Esophagus (tissue), 2 donors: ENCODE measurements at regions not wholly inside any gene's neighbourhood (a gene's known extent, or its start where the extent isn't known, plus 50 kb on each side); places are given as distances from the start of the nearest gene placed in this dataset.

Experiments used
- H3K27ac ChIP-seq, 2 donors: one replicate each; pipeline ENCODE4 v1.5.1; 2013; ENCODE audit warnings: low read depth in 2 of 2, mild to moderate bottlenecking in 2 of 2, inconsistent platforms in 1 of 2, low read length in 1 of 2, moderate library complexity in 1 of 2
- H3K27me3 ChIP-seq, 2 donors: one replicate each; pipeline ENCODE4 v1.6.1; 2013; ENCODE audit warnings: low read length in 2 of 2, control low read depth in 1 of 2, mild to moderate bottlenecking in 1 of 2; ENCODE audit not compliant: insufficient read depth in 2 of 2, control insufficient read depth in 1 of 2
- H3K36me3 ChIP-seq, 2 donors: one replicate each; pipeline ENCODE4 v1.6.1; 2013; ENCODE audit warnings: low read length in 1 of 2; ENCODE audit not compliant: control insufficient read depth in 2 of 2, insufficient read depth in 2 of 2
- H3K4me1 ChIP-seq, 2 donors: one replicate each; pipeline ENCODE4 v1.6.1; 2013; ENCODE audit warnings: low read length in 1 of 2; ENCODE audit not compliant: control insufficient read depth in 2 of 2, insufficient read depth in 2 of 2
- H3K4me3 ChIP-seq, 2 donors: one replicate each; pipeline ENCODE4 v1.5.1; 2013; ENCODE audit warnings: low read length in 2 of 2, mild to moderate bottlenecking in 2 of 2, low read depth in 1 of 2, moderate library complexity in 1 of 2
- H3K9me3 ChIP-seq, 2 donors: one replicate each; pipeline ENCODE4 v1.6.1; 2013; ENCODE audit warnings: mild to moderate bottlenecking in 2 of 2, low read depth in 1 of 2, low read length in 1 of 2, moderate library complexity in 1 of 2; ENCODE audit not compliant: control insufficient read depth in 2 of 2, insufficient read depth in 1 of 2
- WGBS, 2 donors: extraction: QIAGEN DNeasy Blood & Tissue Kit; methylation state at CpG; one replicate each; pipeline ENCODE4 v1.1.7; 2013; 5-methylcytosine and 5-hydroxymethylcytosine counted together
- donor health status: healthy with polysubstance abuse.
- donor health status: Bipolar disorder and iron deficiency.

DNA sequence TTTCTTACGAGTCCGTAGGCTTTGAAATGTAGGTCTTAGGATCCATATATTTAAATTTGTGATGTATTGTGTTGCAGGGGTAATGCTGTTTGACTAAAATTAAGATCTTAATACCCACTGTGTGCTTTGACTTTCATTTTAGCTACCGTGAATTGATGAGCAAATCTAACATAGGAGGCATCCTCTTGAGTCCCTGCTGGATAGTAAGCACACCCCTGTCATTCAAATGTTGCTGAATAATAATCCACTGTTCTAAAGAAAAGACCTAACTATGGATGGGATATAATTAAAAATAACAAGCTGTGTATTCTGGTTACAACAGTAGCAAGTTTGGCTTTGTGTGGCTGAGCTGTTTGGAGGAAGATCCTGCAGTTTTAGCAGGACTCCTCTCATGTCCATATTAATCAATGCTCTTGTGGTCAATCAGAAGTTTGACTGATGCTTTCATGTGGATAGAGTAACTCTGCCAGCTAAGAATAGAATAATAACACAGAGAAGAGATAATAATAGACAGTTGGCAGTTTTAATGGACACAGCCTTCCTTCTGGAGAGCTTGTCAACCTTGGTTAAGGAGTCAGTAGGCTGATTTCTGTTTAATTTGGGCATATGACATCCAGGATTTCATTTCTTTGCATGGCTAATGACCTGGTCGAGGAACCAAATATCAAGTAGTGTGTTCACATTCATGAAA is 148.1 kb upstream of the MIS18BP1 start:
- Histone ChIP-seq H3K27ac (no peak overlapping the region), H3K4me3 (no peak overlapping the region), H3K9me3 (no peaks in the 10 kb centered on the region), H3K4me1 (no peaks in the 10 kb centered on the region), H3K27me3 (no peaks in the 10 kb centered on the region), H3K36me3 (no peaks in the 10 kb centered on the region)
- WGBS, 2 donors = 37 to 43% methylated on average over 4 of the region's 4 CpGs

DNA sequence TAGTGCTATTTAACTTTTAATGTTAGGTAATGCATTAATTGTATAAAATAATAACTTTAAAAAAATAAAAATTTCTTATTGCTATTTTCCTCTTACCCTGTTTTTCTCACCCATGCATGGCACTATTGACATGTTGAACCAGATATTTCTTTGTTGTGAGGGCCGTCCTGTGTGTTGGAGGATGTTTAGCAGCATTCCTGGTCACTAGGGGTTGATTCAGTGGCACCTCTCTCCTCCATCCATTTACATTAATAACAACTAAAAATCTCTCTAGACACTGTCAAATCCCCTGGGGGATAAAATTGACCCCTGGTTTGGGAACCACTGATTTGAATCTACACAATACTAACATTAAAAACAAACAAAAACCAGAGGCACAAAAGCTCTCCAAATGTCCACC is 147.5 kb upstream of the MIS18BP1 start:
- 34 to 48% methylated on average over 1 of the region's 1 CpG for WGBS, 2 donors
- Histone ChIP-seq H3K9me3 (no peaks in the 10 kb centered on the region), H3K4me3 (no peak overlapping the region)

GRCh38 chr14:45381091-45381490 is 128.1 kb upstream of the MIS18BP1 start:
- H3K27ac ChIP-seq = no peak overlapping the region
- 70 to 80% methylated on average over 2 of the region's 2 CpGs for WGBS, 2 donors

More for the DNA sequence above, 147.5 kb upstream of the MIS18BP1 start:
- Histone ChIP-seq H3K4me1 (no peaks in the 10 kb centered on the region), H3K27me3 (no peaks in the 10 kb centered on the region), H3K36me3 (no peaks in the 10 kb centered on the region), H3K27ac (no peak overlapping the region)

GRCh38 chr14:45377166-45377565 is 124.2 kb upstream of the MIS18BP1 start:
- no peaks in the 10 kb centered on the region for H3K36me3 ChIP-seq
- H3K4me1 ChIP-seq = no peaks in the 10 kb centered on the region
- H3K9me3 ChIP-seq = no peaks in the 10 kb centered on the region
- no peaks in the 10 kb centered on the region for H3K27me3 ChIP-seq
- no peak overlapping the region for H3K4me3 ChIP-seq
- no peak overlapping the region for H3K27ac ChIP-seq
- 76 to 77% methylated on average over 2 of the region's 2 CpGs for WGBS, 2 donors

More at GRCh38 chr14:45381091-45381490, 128.1 kb upstream of the MIS18BP1 start:
- Histone ChIP-seq H3K9me3 (peaks cover 0 to 2% of the 10 kb centered on the region in 2 donors), H3K27me3 (no peaks in the 10 kb centered on the region), H3K4me3 (no peak overlapping the region), H3K4me1 (no peaks in the 10 kb centered on the region), H3K36me3 (no peaks in the 10 kb centered on the region)

DNA sequence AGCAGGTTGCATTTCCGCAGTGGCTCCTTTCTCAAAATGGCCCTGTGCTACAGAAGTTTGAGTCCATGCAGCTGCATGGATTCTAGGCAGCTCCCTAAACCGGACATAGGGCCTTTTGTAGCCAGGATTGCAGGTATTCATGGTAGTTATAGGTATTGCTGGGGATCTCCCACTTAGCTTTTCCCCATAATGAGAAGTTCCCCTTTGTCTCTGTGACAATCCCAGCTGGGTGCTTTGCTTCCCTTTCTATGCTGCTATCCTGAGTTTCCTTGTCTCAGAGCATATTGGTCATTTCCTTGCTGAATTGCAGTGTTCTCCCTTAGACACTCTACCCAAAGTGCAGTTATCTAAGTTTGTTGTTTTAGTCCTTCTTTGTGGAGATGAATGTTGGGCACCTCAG is 120.9 kb upstream of the MIS18BP1 start:
- 80 to 82% methylated on average over 2 of the region's 2 CpGs for WGBS, 2 donors
- H3K4me3 ChIP-seq = no peak overlapping the region
- no peaks in the 10 kb centered on the region for H3K36me3 ChIP-seq
- no peaks in the 10 kb centered on the region for H3K4me1 ChIP-seq
- no peaks in the 10 kb centered on the region for H3K27me3 ChIP-seq
- H3K9me3 ChIP-seq = no peaks in the 10 kb centered on the region
- no peak overlapping the region for H3K27ac ChIP-seq

- Histone ChIP-seq H3K4me3 (no peak overlapping the region), H3K9me3 (no peaks in the 10 kb centered on the region), H3K36me3 (no peaks in the 10 kb centered on the region), H3K27me3 (no peaks in the 10 kb centered on the region), H3K4me1 (no peaks in the 10 kb centered on the region), H3K27ac (no peak overlapping the region)
- WGBS, 2 donors = 50 to 53% methylated on average over 4 of the region's 4 CpGs
These were observed 111.7 kb upstream of the MIS18BP1 start for GRCh38 chr14:45364565-45365156.

GRCh38 chr14:45362505-45362904 is 109.5 kb upstream of the MIS18BP1 start:
- Histone ChIP-seq H3K4me1 (no peaks in the 10 kb centered on the region), H3K4me3 (no peak overlapping the region), H3K36me3 (no peaks in the 10 kb centered on the region), H3K27me3 (no peaks in the 10 kb centered on the region), H3K9me3 (peaks cover 0 to 1% of the 10 kb centered on the region in 2 donors), H3K27ac (no peak overlapping the region)
- 38 to 54% methylated on average over 1 of the region's 1 CpG for WGBS, 2 donors

DNA sequence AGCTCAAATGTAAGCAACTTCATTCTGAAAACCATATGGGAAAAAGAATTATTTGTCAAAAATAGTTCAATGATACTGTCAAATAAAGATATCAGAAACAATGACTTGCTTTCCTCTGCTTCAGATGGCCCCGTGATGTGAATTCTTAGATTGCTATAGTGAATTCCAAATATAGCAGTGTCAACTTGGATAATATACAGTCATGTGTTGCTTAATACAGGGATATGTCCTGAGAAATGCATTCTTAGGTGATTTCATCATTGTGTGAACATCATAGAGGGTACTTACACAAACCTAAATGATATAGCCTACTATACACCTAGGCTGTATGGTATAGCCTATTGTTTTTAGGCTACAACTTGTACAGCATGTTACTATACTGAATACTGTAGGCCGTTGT is 108.7 kb upstream of the MIS18BP1 start:
- H3K9me3 ChIP-seq = peaks cover 0 to 2% of the 10 kb centered on the region in 2 donors
- no peaks in the 10 kb centered on the region for H3K27me3 ChIP-seq
- no peaks in the 10 kb centered on the region for H3K36me3 ChIP-seq
- H3K27ac ChIP-seq = no peak overlapping the region
- H3K4me1 ChIP-seq = no peaks in the 10 kb centered on the region
- 83 to 86% methylated on average over 2 of the region's 2 CpGs for whole genome bisulfite sequencing, 2 donors
- H3K4me3 ChIP-seq = no peak overlapping the region

DNA sequence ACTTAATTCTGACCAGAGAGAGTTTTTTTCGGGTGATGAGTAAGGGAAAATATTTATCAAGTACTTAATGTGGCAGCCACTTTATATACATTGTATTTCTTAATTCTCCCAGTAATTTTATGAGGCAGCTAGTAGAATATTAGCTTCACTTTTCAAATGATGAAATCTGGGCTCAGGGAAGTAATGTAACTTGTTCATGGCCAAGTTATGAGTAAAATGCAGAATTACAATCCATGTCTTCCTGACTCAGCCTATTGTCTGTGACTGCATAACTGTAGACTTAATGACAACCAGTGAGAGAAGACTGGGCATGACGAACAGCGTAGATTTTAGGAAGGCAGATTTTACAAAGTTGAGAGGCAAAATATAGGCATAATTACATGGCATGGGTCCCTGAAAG is 106.7 kb upstream of the MIS18BP1 start:
- Histone ChIP-seq H3K27ac (no peak overlapping the region), H3K4me1 (no peaks in the 10 kb centered on the region), H3K27me3 (no peaks in the 10 kb centered on the region), H3K36me3 (no peaks in the 10 kb centered on the region), H3K4me3 (no peak overlapping the region), H3K9me3 (peaks cover 0 to 2% of the 10 kb centered on the region in 2 donors)
- 88 to 89% methylated on average over 3 of the region's 3 CpGs for WGBS, 2 donors
